ENCODE measurements at regions not wholly inside any gene's neighbourhood (a gene's known extent, or its start where the extent isn't known, plus 50 kb on each side); places are given as distances from the start of the nearest gene placed in this dataset.
"Not testable (repeated sequence)": the region's sequence is repeated elsewhere in the genome, so short reads cannot be mapped to it uniquely, and the experiment has no call there.

DNA sequence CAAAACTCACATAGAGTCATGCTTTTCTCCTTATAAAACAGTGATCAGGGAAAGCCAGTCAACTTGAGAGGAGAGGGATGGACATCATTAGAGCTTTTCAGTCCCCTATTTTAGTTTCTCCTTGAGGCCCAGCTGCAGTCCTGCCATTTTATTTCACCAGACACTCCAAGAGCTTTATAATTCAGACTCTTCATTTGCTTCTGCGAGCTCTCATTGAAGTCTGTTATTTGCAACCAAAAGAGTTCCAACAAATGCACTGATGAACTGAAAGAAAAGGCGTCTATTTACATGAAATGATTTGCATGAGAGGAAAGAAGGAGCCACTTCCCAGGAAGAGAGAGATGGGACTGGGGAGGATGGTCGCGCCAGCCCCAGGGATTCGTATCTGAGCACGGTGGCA, 86.8 kb downstream of the NDUFA12 start:
- TF ChIP-seq, protein P1, sequence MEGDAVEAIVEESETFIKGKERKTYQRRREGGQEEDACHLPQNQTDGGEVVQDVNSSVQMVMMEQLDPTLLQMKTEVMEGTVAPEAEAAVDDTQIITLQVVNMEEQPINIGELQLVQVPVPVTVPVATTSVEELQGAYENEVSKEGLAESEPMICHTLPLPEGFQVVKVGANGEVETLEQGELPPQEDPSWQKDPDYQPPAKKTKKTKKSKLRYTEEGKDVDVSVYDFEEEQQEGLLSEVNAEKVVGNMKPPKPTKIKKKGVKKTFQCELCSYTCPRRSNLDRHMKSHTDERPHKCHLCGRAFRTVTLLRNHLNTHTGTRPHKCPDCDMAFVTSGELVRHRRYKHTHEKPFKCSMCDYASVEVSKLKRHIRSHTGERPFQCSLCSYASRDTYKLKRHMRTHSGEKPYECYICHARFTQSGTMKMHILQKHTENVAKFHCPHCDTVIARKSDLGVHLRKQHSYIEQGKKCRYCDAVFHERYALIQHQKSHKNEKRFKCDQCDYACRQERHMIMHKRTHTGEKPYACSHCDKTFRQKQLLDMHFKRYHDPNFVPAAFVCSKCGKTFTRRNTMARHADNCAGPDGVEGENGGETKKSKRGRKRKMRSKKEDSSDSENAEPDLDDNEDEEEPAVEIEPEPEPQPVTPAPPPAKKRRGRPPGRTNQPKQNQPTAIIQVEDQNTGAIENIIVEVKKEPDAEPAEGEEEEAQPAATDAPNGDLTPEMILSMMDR (IDR thresholded peaks at IDR 0.05; ENCODE audit: borderline replicate concordance, extremely low read depth, low read length, poor library complexity, severe bottlenecking), result no peak
- no peak for TF ChIP-seq EZH2 (IDR thresholded peaks at IDR 0.05; ENCODE audit: borderline replicate concordance, low read depth, low read length, severe bottlenecking)
- H3K27ac ChIP-seq (ENCODE audit: low read length), result no peak overlapping the region
- H2AFZ ChIP-seq (ENCODE audit: low read depth, low read length), result no peak overlapping the region
- H3K4me2 ChIP-seq (ENCODE audit: insufficient read depth, low read length), result no peak overlapping the region
- H4K20me1 ChIP-seq (ENCODE audit: insufficient read depth, low read length), result no peaks in the 10 kb centered on the region
- H3K9me3 ChIP-seq (ENCODE audit: insufficient read depth, low read length, severe bottlenecking), result no peaks in the 10 kb centered on the region
- no peaks in the 10 kb centered on the region for H3K27me3 ChIP-seq (ENCODE audit: insufficient read depth, low read length, poor library complexity)
- ATAC-seq (ENCODE audit: insufficient read depth, low read depth) (no peak), DNase-seq (no peak)
- no peaks in the 10 kb centered on the region for H3K36me3 ChIP-seq (ENCODE audit: insufficient read depth, low read length)
- no peaks in the 10 kb centered on the region for H3K4me1 ChIP-seq (ENCODE audit: insufficient read depth, low read length)
- H3K79me2 ChIP-seq (ENCODE audit: insufficient read depth, low read length), result no peaks in the 10 kb centered on the region
- H3K4me3 ChIP-seq (ENCODE audit: low read depth in 1 of 2, low read length in 2 of 2), result no peak overlapping the region
- H3K9ac ChIP-seq (ENCODE audit: low read depth, low read length), result no peak overlapping the region

DNA sequence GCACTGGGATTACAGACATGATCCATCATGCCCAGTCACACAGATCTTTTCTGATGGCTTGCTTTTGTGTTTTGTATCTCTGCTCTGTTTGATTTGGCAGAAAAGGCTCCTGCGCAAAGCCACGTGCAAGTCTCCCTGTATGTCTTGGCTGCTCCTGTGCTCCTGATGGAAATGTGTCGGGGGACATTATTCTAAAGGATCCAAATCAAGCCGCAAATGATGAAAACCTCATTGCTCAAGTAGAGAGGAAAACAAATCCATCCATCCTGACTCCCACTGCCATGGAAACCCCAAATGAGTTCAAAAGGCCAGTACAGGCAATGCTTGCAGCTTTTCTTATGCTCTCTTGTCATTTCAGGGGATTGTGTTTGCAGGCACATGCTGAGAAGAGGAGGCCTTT, 93.8 kb downstream of the NDUFA12 start:
- Histone ChIP-seq H3K27ac (ENCODE audit: low read length) (no peak overlapping the region), H3K9me3 (ENCODE audit: insufficient read depth, low read length, severe bottlenecking) (peaks cover 2% of the 10 kb centered on the region), H3K79me2 (ENCODE audit: insufficient read depth, low read length) (no peaks in the 10 kb centered on the region), H2AFZ (ENCODE audit: low read depth, low read length) (no peak overlapping the region), H3K4me3 (ENCODE audit: low read depth in 1 of 2, low read length in 2 of 2) (no peak overlapping the region), H3K4me1 (ENCODE audit: insufficient read depth, low read length) (no peaks in the 10 kb centered on the region), H4K20me1 (ENCODE audit: insufficient read depth, low read length) (no peaks in the 10 kb centered on the region), H3K27me3 (ENCODE audit: insufficient read depth, low read length, poor library complexity) (no peaks in the 10 kb centered on the region), H3K9ac (ENCODE audit: low read depth, low read length) (no peak overlapping the region), H3K36me3 (ENCODE audit: insufficient read depth, low read length) (no peaks in the 10 kb centered on the region), H3K4me2 (ENCODE audit: insufficient read depth, low read length) (no peak overlapping the region)
- no peak for ATAC-seq (ENCODE audit: insufficient read depth, low read depth)
- DNase-seq, result no peak
- TF ChIP-seq, protein P1 (IDR thresholded peaks at IDR 0.05; ENCODE audit: borderline replicate concordance, extremely low read depth, low read length, poor library complexity, severe bottlenecking), result no peak

DNA sequence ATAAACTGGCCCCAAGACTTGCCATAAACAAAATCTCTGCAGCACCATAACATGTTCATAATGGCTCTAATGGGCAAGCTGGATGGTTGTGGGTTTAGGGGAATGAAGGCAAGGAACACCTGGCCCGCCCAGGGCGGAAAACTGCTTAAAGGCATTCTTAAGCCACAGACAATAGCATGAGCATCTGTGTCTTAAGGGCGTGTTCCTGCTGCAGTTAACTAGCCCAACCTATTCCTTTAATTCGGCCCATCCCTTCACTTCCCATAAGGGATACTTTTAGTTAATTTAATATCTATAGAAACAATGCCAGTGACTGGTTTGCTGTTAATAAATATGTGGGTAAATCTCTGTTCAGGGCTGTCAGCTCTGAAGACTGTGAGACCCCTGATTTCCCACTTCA, 97.7 kb downstream of the NDUFA12 start:
- H3K27me3 ChIP-seq (ENCODE audit: insufficient read depth, low read length, poor library complexity); ATAC-seq (ENCODE audit: insufficient read depth, low read depth); DNase-seq; H3K4me2 ChIP-seq (ENCODE audit: insufficient read depth, low read length); H4K20me1 ChIP-seq (ENCODE audit: insufficient read depth, low read length); H3K36me3 ChIP-seq (ENCODE audit: insufficient read depth, low read length); H3K9ac ChIP-seq (ENCODE audit: low read depth, low read length); H3K27ac ChIP-seq (ENCODE audit: low read length); H2AFZ ChIP-seq (ENCODE audit: low read depth, low read length); H3K4me1 ChIP-seq (ENCODE audit: insufficient read depth, low read length); H3K9me3 ChIP-seq (ENCODE audit: insufficient read depth, low read length, severe bottlenecking); H3K79me2 ChIP-seq (ENCODE audit: insufficient read depth, low read length); H3K4me3 ChIP-seq (ENCODE audit: low read depth in 1 of 2, low read length in 2 of 2): not testable (repeated sequence)

DNA sequence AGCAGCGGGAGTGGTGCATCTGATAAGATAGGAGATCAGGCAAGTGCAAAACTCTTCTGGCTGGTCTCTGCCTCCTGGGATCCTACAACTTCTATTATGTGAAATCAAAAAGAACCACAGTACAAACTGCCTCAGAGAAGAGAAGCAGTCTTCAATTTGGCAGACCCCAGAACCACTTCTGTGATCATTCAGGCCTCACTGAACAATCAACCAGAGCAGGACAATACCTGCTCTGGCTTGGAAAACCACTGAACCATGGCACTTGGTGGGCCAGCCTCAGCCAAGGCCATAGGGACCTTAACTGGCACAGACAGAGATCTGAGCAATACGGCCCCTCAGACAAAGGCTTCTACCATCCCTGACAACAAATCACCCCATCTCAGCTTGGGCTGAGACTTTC, 103.0 kb downstream of the NDUFA12 start:
- H3K79me2 ChIP-seq (ENCODE audit: insufficient read depth, low read length), result no peaks in the 10 kb centered on the region
- H3K27me3 ChIP-seq (ENCODE audit: insufficient read depth, low read length, poor library complexity), result no peaks in the 10 kb centered on the region
- no peak overlapping the region for H3K9ac ChIP-seq (ENCODE audit: low read depth, low read length)
- no peak for TF ChIP-seq EZH2 (IDR thresholded peaks at IDR 0.05; ENCODE audit: borderline replicate concordance, low read depth, low read length, severe bottlenecking)
- TF ChIP-seq, protein P1 (IDR thresholded peaks at IDR 0.05; ENCODE audit: borderline replicate concordance, extremely low read depth, low read length, poor library complexity, severe bottlenecking), result no peak
- no peak overlapping the region for H2AFZ ChIP-seq (ENCODE audit: low read depth, low read length)
- no peak overlapping the region for H3K4me2 ChIP-seq (ENCODE audit: insufficient read depth, low read length)
- H3K4me3 ChIP-seq (ENCODE audit: low read depth in 1 of 2, low read length in 2 of 2), result no peak overlapping the region
- no peaks in the 10 kb centered on the region for H4K20me1 ChIP-seq (ENCODE audit: insufficient read depth, low read length)
- H3K9me3 ChIP-seq (ENCODE audit: insufficient read depth, low read length, severe bottlenecking), result peaks cover under 1% of the 10 kb centered on the region
- DNase-seq (no peak), ATAC-seq (ENCODE audit: insufficient read depth, low read depth) (no peak)
- no peak overlapping the region for H3K27ac ChIP-seq (ENCODE audit: low read length)
- no peaks in the 10 kb centered on the region for H3K4me1 ChIP-seq (ENCODE audit: insufficient read depth, low read length)
- no peaks in the 10 kb centered on the region for H3K36me3 ChIP-seq (ENCODE audit: insufficient read depth, low read length)
